ENCODE measurements at regions not wholly inside any gene's neighbourhood (a gene's known extent, or its start where the extent isn't known, plus 50 kb on each side); places are given as distances from the start of the nearest gene placed in this dataset.

- TF ChIP-seq CTCF (conservative IDR thresholded peaks at IDR 0.05; ENCODE audit: low read depth, low read length) (no peak), EZH2 (IDR thresholded peaks at IDR 0.05; ENCODE audit: low read length, unreplicated experiment) (no peak)
Observed at GRCh38 chr5:125137535-125137934, 391.1 kb upstream of the ZNF608 start.
